ENCODE measurements at regions not wholly inside any gene's neighbourhood (a gene's known extent, or its start where the extent isn't known, plus 50 kb on each side); places are given as distances from the start of the nearest gene placed in this dataset.

GRCh38 chr9:91047993-91048607 is 246.5 kb downstream of the SYK start (continued):
- no peak for TF ChIP-seq RCOR1 (IDR thresholded peaks at IDR 0.05; ENCODE audit: low read length)

- 21% methylated on average over 2 of the region's 2 CpGs for WGBS (ENCODE audit: low lambda C conversion rate)
- no peak overlapping the region; a peak in 1 of 4 replicates for H3K27ac ChIP-seq (ENCODE audit: low read depth in 2 of 2, low read length in 1 of 2)
These were observed 247.1 kb downstream of the SYK start for GRCh38 chr9:91048749-91049148.

More at GRCh38 chr9:91048749-91049148, 247.1 kb downstream of the SYK start:
- DNase-seq: no peak
- Histone ChIP-seq H3K4me1 (ENCODE audit: control insufficient read depth in 1 of 2, insufficient read depth in 2 of 2, low read depth in 1 of 2, low read length in 1 of 2) (peaks cover 0 to 7% of the 10 kb centered on the region in 2 experiments; a peak in 2 of 4 replicates), H3K36me3 (replicated peaks in 1 of 2; ENCODE audit: control insufficient read depth in 1 of 2, insufficient read depth in 2 of 2, low read length in 1 of 2) (no peaks in the 10 kb centered on the region), H3K4me2 (no peak overlapping the region), H3F3A (replicated peaks; ENCODE audit: insufficient read depth) (no peaks in the 10 kb centered on the region), H3K9me2 (no peaks in the 10 kb centered on the region), H3K79me2 (ENCODE audit: insufficient read depth) (no peaks in the 10 kb centered on the region), H3K27me3 (ENCODE audit: insufficient read depth) (no peaks in the 10 kb centered on the region), H3K4me3 (ENCODE audit: low read depth in 2 of 2, low read length in 1 of 2) (no peak overlapping the region), H3K9ac (no peak overlapping the region), H4K20me1 (ENCODE audit: insufficient read depth) (no peaks in the 10 kb centered on the region), H2AFZ (ENCODE audit: low read depth) (no peak overlapping the region), H3K9me3 (no peaks in the 10 kb centered on the region)
- TF ChIP-seq FOSL2 (IDR thresholded peaks at IDR 0.05; ENCODE audit: borderline replicate concordance, low read depth) (no peak), FOXJ3 (CRISPR knock-in tag; IDR thresholded peaks at IDR 0.05) (no peak), RXRA (IDR thresholded peaks at IDR 0.05; ENCODE audit: borderline replicate concordance, low read depth) (no peak), YY1 (IDR thresholded peaks at IDR 0.05; ENCODE audit: low read depth) (no peak), GABPA (IDR thresholded peaks at IDR 0.05; ENCODE audit: low read depth) (no peak), MXI1 (IDR thresholded peaks at IDR 0.05; ENCODE audit: low read depth, low read length) (no peak), MEF2A (IDR thresholded peaks at IDR 0.05; ENCODE audit: borderline replicate concordance, low read depth) (no peak), CHD2 (IDR thresholded peaks at IDR 0.05; ENCODE audit: low read length, partially characterized antibody) (no peak), REST (IDR thresholded peaks at IDR 0.05; ENCODE audit: low read depth, low read length) (no peak), USF1 (IDR thresholded peaks at IDR 0.05; ENCODE audit: borderline replicate concordance, low read depth) (no peak), TAF1 (IDR thresholded peaks at IDR 0.05; ENCODE audit: borderline replicate concordance, low read depth, low read length) (no peak), EP300 (IDR thresholded peaks at IDR 0.05; ENCODE audit: borderline replicate concordance in 1 of 2, low read depth in 1 of 2, low read length in 1 of 2) (no peak), RAD21 (IDR thresholded peaks at IDR 0.05; ENCODE audit: low read length) (no peak), GATA2 (CRISPR knock-in tag; IDR thresholded peaks at IDR 0.05) (no peak), MAX (IDR thresholded peaks at IDR 0.05; ENCODE audit: low read depth) (no peak), ELF1 (IDR thresholded peaks at IDR 0.05) (no peak), SMC3 (IDR thresholded peaks at IDR 0.05; ENCODE audit: low read depth, low read length) (no peak), EZH2phosphoT487 (IDR thresholded peaks at IDR 0.05; ENCODE audit: borderline replicate concordance, low read depth) (no peak)
- CTCF ChIA-PET: interaction anchor here (1.4 kb wide), 1 partner anchor 11 kb away, joined by 7 read pairs; no protein-coding TSS in a partner anchor
- POLR2A ChIA-PET: no interaction called here
